ENCODE measurements at regions not wholly inside any gene's neighbourhood (a gene's known extent, or its start where the extent isn't known, plus 50 kb on each side); places are given as distances from the start of the nearest gene placed in this dataset.
"Not testable (repeated sequence)": the region's sequence is repeated elsewhere in the genome, so short reads cannot be mapped to it uniquely, and the experiment has no call there.

DNA sequence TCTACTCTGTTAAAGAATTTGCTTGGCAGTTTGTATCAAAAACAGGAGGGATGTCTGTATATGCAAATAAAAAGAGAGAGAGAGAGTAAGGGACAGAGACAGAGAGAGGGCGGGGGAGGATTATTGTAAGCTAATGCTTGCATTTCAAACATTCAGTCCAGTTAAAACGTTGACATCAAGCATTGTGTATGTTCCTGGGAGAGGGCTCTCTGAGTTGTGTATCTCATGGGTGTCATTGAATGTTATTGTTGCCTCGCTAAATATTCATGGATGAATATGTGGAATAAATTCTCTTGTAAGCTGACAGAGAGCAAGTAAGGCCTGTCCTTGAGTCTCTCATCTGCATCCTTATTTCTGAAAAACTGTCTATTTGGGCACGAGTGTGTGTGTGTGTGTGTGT, 78.8 kb upstream of the VRK1 start:
- Mint-ChIP-seq H3K36me3 (ENCODE audit: insufficient read depth) (no peaks in the 10 kb centered on the region), H3K4me3 (no peak overlapping the region)

DNA sequence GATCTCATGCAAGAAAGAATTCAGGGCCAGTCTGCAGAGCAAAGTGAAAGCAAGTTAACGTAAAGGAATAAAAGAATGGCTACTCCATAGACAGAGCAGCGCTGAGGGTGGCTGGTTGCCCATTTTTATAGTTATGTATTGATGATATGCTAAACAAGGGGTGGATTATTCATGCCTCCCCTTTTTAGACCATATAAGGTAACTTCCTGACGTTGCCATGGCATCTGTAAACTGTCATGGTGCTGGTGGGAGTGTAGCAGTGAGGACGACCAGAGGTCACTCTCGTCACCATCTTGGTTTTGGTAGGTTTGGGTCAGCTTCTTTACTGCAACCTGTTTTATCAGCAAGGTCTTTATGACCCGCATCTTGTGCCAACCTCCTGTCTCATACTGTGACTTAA, 76.5 kb upstream of the VRK1 start:
- H3K36me3 Mint-ChIP-seq (ENCODE audit: insufficient read depth); H3K4me3 Mint-ChIP-seq; DNase-seq; ATAC-seq; H3K4me1 Mint-ChIP-seq (ENCODE audit: low read depth); H3K9me3 Mint-ChIP-seq; H3K27me3 Mint-ChIP-seq (ENCODE audit: low read depth): not testable (repeated sequence)

More for the DNA sequence above, 78.8 kb upstream of the VRK1 start:
- no peaks in the 10 kb centered on the region for H3K4me1 Mint-ChIP-seq (ENCODE audit: low read depth)
- DNase-seq: no peak
- H3K27me3 Mint-ChIP-seq (ENCODE audit: low read depth): peaks cover 20% of the 10 kb centered on the region
- H3K9me3 Mint-ChIP-seq: no peaks in the 10 kb centered on the region
- ATAC-seq: no peak

DNA sequence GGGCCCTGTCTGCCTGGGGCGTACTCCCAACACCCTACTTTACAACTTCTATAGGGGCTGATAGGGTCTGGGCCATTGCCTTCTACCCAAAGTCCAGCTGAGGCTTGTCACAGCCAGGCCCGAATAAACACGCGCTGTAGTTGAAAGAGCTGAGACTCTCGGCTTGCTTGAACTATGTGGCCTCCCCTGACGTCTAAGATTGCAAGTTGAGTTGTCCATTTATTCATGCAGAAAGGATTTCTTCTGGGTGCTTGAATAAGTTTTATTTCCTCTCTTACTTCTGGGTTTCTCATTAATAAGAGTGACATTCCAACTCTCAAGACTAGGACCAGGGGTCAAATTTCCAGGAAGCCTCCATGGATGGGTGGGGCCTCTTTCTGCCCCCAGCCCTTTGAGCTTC, 74.4 kb upstream of the VRK1 start:
- no peaks in the 10 kb centered on the region for H3K36me3 Mint-ChIP-seq (ENCODE audit: insufficient read depth)
- no peaks in the 10 kb centered on the region for H3K9me3 Mint-ChIP-seq
- no peaks in the 10 kb centered on the region for H3K4me1 Mint-ChIP-seq (ENCODE audit: low read depth)
- no peak overlapping the region for H3K4me3 Mint-ChIP-seq
- peaks cover 7% of the 10 kb centered on the region for H3K27me3 Mint-ChIP-seq (ENCODE audit: low read depth)
- no peak for ATAC-seq
- DNase-seq: no peak

DNA sequence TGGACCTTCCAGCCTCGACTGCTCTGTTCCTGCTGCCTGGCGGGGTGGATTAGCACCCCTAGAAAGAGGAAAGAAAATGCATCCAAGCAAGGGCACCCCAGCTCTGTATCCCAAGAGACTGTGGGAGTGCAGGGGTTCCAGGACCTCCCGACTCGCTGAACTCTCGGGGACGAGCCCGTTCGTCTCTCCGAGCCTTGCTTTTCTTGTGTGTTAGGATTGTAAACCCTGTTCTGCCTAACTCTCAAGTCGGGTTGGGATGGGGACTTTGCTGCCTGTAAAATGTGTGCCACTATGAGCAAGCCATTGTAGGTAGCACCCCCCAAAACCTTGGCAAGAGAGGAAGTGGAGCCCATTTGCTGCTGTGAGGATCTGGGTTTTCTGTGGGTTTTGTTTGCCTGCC, 73.2 kb upstream of the VRK1 start:
- Mint-ChIP-seq H3K27me3 (ENCODE audit: low read depth) (peaks cover 10% of the 10 kb centered on the region), H3K4me3 (no peak overlapping the region)
- no peak for DNase-seq

DNA sequence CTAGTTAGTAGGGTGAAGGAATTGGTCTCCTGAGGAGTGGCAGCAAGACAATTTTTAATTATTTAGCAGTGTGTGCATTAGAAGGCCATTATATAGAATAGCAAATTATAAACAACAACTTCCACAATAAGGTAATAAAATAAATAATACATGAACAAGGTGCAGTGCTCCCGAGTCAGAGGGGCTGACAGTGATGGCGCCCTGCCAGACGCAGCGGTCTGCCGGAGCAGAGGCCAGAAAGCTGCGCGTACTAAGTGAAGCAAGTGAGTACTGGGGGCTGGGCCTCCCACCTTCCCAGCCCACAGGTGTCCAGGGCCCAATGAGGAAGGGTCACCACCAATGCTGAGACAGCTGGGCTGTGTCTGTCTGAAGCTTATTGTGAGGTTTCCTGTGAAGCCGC, 72.0 kb upstream of the VRK1 start:
- no peaks in the 10 kb centered on the region for H3K4me1 Mint-ChIP-seq (ENCODE audit: low read depth)
- DNase-seq (no peak), ATAC-seq (no peak)
- H3K36me3 Mint-ChIP-seq (ENCODE audit: insufficient read depth): no peaks in the 10 kb centered on the region
- no peaks in the 10 kb centered on the region for H3K9me3 Mint-ChIP-seq
- H3K27me3 Mint-ChIP-seq (ENCODE audit: low read depth): peaks cover 9% of the 10 kb centered on the region
- H3K4me3 Mint-ChIP-seq: no peak overlapping the region

More for the DNA sequence above, 73.2 kb upstream of the VRK1 start:
- no peaks in the 10 kb centered on the region for H3K4me1 Mint-ChIP-seq (ENCODE audit: low read depth)
- no peak for ATAC-seq
- no peaks in the 10 kb centered on the region for H3K36me3 Mint-ChIP-seq (ENCODE audit: insufficient read depth)
- H3K9me3 Mint-ChIP-seq: no peaks in the 10 kb centered on the region

DNA sequence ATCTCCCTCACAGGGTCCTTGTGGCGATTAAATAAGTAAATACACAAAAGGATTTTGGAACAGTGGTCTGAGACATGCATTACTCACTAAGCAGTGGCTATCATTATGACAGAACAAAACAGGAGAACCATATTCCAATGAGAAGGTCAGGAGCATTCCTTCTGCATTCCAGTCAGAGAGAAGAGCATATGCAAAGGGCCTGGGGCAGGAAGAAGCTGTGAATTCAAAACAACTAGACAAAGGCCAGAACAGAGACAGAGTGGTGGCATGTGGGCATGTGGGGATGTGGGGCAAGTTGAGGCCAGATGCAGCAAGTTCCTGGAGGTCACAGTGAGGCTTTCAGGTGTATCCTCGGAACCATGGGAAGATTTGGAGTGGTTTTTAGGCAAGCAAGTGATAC, 70.1 kb upstream of the VRK1 start:
- DNase-seq (no peak), ATAC-seq (no peak)
- H3K9me3 Mint-ChIP-seq: no peaks in the 10 kb centered on the region
- peaks cover 6% of the 10 kb centered on the region for H3K27me3 Mint-ChIP-seq (ENCODE audit: low read depth)
- no peaks in the 10 kb centered on the region for H3K4me1 Mint-ChIP-seq (ENCODE audit: low read depth)
- no peaks in the 10 kb centered on the region for H3K36me3 Mint-ChIP-seq (ENCODE audit: insufficient read depth)
- no peak overlapping the region for H3K4me3 Mint-ChIP-seq

DNA sequence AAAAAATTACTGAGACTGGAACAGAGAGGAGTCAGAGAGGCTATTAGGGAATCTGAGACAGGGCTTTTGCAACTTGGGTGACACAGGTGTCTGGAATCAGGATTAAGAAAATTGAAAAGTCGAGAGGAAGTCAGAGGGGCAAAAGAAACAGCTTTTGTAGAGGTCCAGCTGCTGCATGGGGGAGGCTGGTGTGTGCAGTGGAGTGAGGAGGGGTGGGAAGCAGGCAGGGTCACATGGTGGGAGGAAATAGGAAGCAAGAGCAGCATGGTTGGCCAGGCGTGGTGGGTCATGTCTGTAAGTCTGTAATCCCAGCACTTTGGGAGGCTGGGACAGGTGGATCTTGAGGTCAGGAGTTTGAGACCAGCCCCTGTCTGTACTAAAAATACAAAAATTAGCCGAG, 69.7 kb upstream of the VRK1 start:
- Mint-ChIP-seq H3K36me3 (ENCODE audit: insufficient read depth) (no peaks in the 10 kb centered on the region), H3K27me3 (ENCODE audit: low read depth) (peaks cover 6% of the 10 kb centered on the region), H3K4me3 (no peak overlapping the region), H3K4me1 (ENCODE audit: low read depth) (no peaks in the 10 kb centered on the region), H3K9me3 (no peaks in the 10 kb centered on the region)
- ATAC-seq (no peak), DNase-seq (no peak)

DNA sequence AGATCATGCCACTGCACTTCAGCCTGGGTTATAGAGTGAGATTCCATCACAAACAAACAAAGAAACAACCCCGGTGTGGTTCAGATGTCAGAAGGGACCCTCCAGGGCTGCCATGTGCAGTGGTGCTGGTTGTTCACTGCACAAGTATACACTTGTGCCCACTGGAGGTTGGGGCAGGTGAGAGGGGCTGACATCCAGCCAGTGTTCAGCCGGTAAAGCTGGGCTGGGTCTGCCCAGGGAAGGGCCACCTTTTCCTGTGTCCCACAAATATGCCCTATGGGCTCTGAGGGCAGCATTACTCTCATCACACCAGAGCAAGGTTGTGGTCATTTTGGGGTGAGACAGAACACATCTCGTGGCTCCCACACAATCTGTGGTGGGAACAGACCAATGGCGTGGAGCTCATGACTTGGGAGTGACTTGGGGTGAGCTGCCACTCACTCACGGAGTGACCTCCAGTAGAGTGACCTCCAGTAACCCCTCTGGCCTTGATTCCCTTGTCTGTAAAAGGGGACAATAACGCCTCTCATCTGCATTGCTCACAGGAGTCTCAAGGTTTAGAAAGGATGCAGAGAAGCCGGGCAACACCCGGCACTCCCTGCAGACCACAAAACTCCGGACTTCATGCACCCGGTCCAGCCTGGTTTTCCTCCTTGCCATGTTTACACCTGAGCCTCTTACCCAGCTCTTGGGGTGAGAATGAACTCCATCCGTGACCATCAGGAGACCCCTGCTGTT, 69.0 kb upstream of the VRK1 start:
- Mint-ChIP-seq H3K27me3 (ENCODE audit: low read depth) (peaks cover 6% of the 10 kb centered on the region), H3K36me3 (ENCODE audit: insufficient read depth) (no peaks in the 10 kb centered on the region), H3K4me3 (no peak overlapping the region), H3K9me3 (no peaks in the 10 kb centered on the region), H3K4me1 (ENCODE audit: low read depth) (no peaks in the 10 kb centered on the region)
- ATAC-seq (no peak), DNase-seq (no peak)

DNA sequence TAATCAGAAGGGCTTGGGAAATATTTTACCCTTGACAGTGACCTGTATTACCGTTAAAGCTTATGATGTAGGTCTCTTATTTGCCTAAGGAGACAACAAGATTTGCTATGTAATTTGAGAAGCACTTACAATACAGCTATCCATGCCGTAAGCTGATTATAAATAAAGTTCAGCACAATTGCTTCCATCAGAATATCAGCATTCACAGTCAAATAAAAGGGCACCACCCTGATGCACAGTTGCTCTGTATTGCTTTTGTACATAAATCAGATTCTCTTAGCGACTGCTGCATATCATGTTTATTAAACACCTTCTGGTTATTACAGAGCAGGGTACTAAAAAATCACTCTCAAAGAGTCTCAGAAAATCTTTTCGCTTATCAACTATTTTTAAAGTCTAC, 67.3 kb upstream of the VRK1 start:
- H3K9me3 Mint-ChIP-seq: no peaks in the 10 kb centered on the region
- H3K4me3 Mint-ChIP-seq: no peak overlapping the region
- no peak for DNase-seq
- H3K27me3 Mint-ChIP-seq (ENCODE audit: low read depth): peaks cover 8% of the 10 kb centered on the region
- no peaks in the 10 kb centered on the region for H3K4me1 Mint-ChIP-seq (ENCODE audit: low read depth)
- no peak for ATAC-seq
- no peaks in the 10 kb centered on the region for H3K36me3 Mint-ChIP-seq (ENCODE audit: insufficient read depth)

DNA sequence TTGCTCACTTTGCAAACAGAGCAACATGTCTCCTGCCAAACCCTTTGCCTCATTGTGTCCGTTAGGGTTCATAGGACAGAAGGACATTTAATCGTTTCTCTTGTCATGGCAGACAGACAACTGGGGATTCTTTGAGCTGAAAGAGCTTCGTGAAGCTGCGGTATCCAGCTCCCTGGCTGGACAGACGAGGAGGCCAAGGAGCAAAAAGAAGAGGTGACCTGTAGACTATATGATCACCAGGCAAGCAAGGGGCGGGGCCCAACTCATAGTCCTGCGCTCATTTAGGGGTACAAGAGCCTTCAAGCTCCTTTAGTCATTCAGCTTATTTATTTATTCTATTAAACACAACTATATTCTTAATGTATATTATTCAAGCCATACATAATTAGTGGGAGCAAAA, 66.8 kb upstream of the VRK1 start:
- DNase-seq (no peak), ATAC-seq (no peak)
- H3K27me3 Mint-ChIP-seq (ENCODE audit: low read depth): peaks cover 12% of the 10 kb centered on the region
- H3K9me3 Mint-ChIP-seq: no peaks in the 10 kb centered on the region
- no peaks in the 10 kb centered on the region for H3K36me3 Mint-ChIP-seq (ENCODE audit: insufficient read depth)
- no peaks in the 10 kb centered on the region for H3K4me1 Mint-ChIP-seq (ENCODE audit: low read depth)
- no peak overlapping the region for H3K4me3 Mint-ChIP-seq

DNA sequence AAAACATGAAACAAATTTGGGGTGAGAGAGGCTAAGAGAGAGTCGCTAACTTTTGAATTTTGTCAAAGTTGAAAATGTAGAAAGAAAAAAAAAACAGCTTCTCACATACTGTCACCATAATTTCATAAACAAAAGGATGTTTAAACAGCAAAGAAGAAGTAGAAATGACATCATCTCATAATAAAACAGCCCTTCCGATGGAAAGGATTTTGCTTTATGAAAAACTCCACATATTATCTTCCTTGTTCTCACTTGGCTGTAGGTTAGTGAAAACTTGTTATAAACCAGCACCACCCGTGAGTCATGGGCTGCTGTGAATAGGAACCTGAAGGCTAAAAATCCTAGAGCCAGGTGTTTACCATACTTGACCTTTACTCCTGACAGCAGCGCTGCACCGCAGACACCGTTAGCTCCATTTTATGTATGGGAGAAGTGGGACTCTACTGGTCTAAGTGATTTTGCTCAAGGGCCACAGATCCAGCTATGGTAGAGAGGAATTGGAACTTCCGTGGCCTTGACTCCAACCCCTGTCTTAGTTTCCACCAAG, 63.0 kb upstream of the VRK1 start:
- H3K27me3 Mint-ChIP-seq (ENCODE audit: low read depth): peaks cover 38% of the 10 kb centered on the region
- H3K4me3 Mint-ChIP-seq: no peak overlapping the region
- no peaks in the 10 kb centered on the region for H3K36me3 Mint-ChIP-seq (ENCODE audit: insufficient read depth)
- no peaks in the 10 kb centered on the region for H3K4me1 Mint-ChIP-seq (ENCODE audit: low read depth)
- ATAC-seq (no peak), DNase-seq (no peak)
- H3K9me3 Mint-ChIP-seq: no peaks in the 10 kb centered on the region

DNA sequence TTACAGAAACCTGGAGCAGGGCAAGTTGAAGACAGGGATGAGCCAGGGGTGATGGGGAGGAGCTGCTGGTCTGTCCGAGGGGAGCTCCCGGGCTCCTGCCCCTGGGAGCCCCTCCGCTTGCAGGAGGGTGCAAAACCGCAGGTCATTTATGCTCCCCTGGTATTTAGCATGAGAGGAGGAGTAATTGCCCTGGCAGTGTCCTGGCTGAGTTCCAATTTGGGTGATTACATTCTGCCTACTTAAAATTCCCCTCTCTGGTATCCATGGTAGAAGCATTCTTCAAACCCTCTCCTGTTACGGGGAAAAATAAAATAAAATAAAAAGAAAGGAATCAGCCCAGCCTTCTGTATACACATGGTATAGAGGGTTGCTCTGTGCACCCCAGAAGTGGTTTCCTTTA, 61.7 kb upstream of the VRK1 start:
- Mint-ChIP-seq H3K27me3 (ENCODE audit: low read depth) (peaks cover 49% of the 10 kb centered on the region), H3K9me3 (no peaks in the 10 kb centered on the region), H3K4me1 (ENCODE audit: low read depth) (no peaks in the 10 kb centered on the region), H3K36me3 (ENCODE audit: insufficient read depth) (no peaks in the 10 kb centered on the region), H3K4me3 (no peak overlapping the region)
- ATAC-seq: no peak
- no peak for DNase-seq

DNA sequence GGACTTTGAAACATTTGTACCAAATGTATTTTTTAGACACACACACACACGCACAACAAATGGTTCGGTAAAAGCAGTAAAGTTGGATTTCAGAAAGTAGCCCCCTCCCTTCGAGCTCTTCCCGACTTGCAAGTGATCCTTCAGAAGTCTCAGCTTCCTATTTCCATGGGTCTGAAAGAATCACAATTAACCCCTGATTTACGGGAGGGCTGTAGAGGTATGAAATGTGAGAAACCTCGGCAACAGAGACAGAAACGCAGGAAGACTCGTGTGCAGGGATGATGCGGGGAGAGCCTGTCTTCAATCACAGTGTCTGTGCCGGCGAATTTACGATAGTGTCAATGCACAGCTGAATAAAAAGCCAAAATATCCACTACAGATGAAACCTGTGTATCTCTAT, 60.7 kb upstream of the VRK1 start:
- H3K4me1 Mint-ChIP-seq (ENCODE audit: low read depth): peaks cover 4% of the 10 kb centered on the region
- H3K36me3 Mint-ChIP-seq (ENCODE audit: insufficient read depth): no peaks in the 10 kb centered on the region
- ATAC-seq (no peak), DNase-seq (no peak)
- H3K9me3 Mint-ChIP-seq: no peaks in the 10 kb centered on the region
- peaks cover 58% of the 10 kb centered on the region for H3K27me3 Mint-ChIP-seq (ENCODE audit: low read depth)
- no peak overlapping the region for H3K4me3 Mint-ChIP-seq

DNA sequence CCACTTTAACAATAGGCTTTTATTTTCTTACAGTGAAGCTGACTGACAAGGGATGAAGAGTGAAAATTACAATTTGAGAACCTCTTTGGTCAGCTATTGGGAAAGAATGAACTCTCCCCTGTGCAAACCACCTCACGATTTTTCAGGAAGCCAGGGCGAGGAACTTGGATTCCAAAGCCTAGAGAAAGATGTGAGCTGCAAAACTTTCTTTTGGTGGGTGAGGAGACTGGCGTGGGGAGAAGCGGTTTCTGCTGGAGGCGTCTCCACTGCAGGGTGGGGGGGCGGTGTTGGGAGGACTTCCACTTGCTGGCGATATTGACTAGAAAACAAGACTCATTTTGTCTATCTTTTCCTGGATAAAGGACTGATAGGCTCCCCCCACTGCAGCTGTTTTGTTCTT, 59.3 kb upstream of the VRK1 start:
- H3K4me3 Mint-ChIP-seq: no peak overlapping the region

DNA sequence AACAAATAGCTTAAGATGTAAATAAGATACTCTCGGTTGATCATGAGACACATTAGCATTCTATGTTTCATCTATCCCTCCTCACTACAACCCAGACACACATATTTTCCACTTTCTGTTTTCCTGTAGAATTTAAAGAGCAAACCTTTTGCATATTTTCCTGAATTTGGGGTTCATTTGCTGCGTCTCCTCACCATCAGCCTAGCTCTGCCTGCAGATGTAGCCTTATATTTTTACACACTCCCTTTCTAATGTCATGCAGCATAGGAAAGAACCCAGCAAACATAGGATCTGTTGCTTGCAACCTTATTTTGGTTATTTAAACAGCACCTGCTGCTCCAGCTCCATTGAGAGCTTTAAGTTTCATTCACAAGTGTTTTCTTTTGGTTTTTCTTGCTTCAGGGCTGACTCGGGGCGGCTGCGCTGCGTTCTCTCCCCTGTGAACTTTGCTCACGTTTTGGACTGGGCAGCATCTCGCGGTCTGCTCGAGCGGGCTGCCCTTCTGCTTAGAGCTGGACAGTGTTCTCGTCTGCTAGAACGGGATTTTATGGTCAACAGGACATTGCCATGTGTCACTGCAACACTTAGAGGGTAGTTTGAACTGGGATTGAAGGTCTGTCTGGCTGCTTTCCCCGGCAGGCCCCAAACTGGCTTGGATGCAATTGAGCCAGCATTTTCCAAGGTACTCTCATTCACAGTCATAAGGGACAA, 57.8 kb upstream of the VRK1 start:
- no peak for DNase-seq
- no peak overlapping the region for H3K4me3 Mint-ChIP-seq
- H3K9me3 Mint-ChIP-seq: no peaks in the 10 kb centered on the region
- H3K4me1 Mint-ChIP-seq (ENCODE audit: low read depth): peaks cover 7% of the 10 kb centered on the region
- no peak for ATAC-seq
- H3K36me3 Mint-ChIP-seq (ENCODE audit: insufficient read depth): no peaks in the 10 kb centered on the region
- H3K27me3 Mint-ChIP-seq (ENCODE audit: low read depth): peaks cover 78% of the 10 kb centered on the region

More for the DNA sequence above, 59.3 kb upstream of the VRK1 start:
- Mint-ChIP-seq H3K36me3 (ENCODE audit: insufficient read depth) (no peaks in the 10 kb centered on the region), H3K27me3 (ENCODE audit: low read depth) (peaks cover 68% of the 10 kb centered on the region), H3K4me1 (ENCODE audit: low read depth) (peaks cover 7% of the 10 kb centered on the region), H3K9me3 (no peaks in the 10 kb centered on the region)
- no peak for ATAC-seq
- no peak for DNase-seq

Measured in activated T-cell treated with anti-CD3 and anti-CD28 coated beads, Interleukin-2, amount 50 U/mL, for 4 hours (primary cell).